GM12874 (cell line): ENCODE measurements at regions not wholly inside any gene's neighbourhood (a gene's known extent, or its start where the extent isn't known, plus 50 kb on each side); places are given as distances from the start of the nearest gene placed in this dataset.

Experiments
- TF ChIP-seq, protein P1 (sequence below): IDR thresholded peaks from 2 replicates; pipeline ENCODE4 v1.5.1; 2011; ENCODE audit warnings: low read depth, mild to moderate bottlenecking, control low read depth, low read length, moderate library complexity; ENCODE audit not compliant: insufficient read depth

DNA sequence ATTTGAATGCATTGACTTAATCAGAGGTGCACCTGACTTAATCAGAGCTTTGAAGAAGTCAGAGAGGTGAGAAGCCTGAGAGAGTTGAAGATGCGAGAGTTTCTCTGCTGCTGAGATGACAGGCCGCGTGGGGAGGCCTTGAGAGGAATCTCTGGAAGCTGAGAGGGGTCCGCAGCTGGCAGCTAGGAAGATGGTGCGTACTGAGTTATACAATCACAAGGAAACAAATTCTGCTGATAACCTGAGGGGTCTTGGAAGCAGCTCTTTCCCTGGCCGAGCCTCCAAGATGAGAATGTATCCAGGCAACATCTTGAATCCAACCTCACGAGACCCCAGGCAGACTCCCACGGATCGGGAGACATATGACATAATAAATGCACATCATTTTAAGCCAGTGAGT lies 91.7 kb downstream of the SPATA31A6 start:
- TF ChIP-seq, protein P1, sequence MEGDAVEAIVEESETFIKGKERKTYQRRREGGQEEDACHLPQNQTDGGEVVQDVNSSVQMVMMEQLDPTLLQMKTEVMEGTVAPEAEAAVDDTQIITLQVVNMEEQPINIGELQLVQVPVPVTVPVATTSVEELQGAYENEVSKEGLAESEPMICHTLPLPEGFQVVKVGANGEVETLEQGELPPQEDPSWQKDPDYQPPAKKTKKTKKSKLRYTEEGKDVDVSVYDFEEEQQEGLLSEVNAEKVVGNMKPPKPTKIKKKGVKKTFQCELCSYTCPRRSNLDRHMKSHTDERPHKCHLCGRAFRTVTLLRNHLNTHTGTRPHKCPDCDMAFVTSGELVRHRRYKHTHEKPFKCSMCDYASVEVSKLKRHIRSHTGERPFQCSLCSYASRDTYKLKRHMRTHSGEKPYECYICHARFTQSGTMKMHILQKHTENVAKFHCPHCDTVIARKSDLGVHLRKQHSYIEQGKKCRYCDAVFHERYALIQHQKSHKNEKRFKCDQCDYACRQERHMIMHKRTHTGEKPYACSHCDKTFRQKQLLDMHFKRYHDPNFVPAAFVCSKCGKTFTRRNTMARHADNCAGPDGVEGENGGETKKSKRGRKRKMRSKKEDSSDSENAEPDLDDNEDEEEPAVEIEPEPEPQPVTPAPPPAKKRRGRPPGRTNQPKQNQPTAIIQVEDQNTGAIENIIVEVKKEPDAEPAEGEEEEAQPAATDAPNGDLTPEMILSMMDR = no peak

DNA sequence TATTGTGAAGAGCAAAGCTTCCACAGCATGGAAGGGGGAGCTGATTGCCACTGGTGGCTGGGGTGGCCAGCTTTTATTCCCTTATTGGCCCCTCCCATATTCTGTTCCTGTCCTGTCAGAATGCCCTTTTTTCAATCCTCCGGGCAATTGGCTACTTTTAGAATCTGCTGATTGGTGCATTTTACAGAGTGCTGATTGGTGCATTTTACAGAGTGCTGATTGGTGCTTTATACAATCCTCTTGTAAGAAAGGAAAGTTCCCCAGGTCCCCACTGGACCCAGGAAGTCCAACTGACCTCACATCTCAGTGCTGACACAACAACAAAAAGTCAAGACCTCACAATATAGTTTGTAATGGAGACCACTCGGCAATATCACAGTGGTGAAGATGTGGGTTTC lies 195.0 kb downstream of the SPATA31A6 start:
- TF ChIP-seq, protein P1 = no peak

DNA sequence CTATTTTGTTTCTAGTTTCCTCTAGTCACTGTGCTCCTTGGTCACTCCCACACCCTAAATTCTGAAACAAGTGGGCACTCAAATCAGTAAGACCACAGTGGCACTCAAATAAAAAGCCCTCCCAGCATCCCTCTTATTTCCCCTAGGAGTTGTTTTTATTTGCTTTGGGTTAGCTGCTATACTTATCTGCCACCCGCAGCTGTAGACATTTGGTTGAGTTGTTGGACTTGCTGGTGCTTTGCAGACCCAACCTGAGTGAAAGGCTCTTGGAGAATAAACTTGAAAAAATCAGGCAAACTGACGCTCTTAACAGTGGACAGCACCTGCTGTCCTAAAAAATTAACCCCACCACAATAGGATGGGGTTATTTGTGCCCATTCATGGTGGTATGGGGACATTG lies 203.0 kb downstream of the SPATA31A6 start:
- TF ChIP-seq, protein P1 = no peak

DNA sequence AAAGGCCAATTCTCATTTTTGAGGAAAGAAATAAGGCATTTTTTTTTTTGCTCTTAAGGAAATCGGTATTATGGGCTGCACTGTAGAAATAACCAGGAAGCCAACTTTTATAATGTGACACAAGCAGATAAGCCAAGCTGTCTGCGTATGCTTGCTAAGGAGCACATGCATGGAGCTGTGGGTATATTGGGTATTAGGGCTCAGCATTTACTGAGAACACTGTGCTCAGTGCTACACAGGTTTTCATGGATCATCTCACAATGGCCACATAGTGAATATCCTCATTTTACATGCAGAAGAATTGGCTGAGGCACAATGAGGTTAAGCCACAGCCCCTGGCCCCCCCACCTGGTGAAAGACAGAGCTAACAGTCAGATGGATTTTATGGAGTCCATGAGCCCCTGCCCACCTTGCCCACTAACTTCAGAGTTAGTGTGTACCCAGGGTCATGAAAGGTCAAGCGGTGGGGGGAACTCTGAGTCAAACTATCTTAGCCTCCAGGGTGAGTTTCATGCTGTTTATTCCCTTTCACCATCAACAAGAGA lies 204.8 kb downstream of the SPATA31A6 start:
- TF ChIP-seq, protein P1 = no peak

DNA sequence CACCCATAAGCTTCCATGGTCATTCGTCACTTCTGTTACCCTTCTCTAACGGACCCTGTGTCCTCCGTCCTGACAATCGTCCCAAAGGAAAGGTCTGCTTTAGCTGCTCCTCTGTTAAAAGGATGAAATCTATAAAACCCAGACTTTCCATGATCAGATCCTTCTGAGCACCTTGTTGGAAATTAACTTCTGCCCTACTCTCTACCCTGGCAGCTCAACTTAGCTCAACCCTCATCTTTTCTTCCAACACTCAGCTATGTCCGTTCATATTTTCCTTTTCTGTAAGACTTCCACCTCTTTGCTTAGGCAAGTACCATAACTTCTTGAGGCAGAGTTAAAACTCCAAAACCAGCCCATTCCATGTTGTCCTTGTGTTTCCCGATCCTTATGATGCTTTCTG lies 205.4 kb downstream of the SPATA31A6 start:
- TF ChIP-seq, protein P1 = no peak

DNA sequence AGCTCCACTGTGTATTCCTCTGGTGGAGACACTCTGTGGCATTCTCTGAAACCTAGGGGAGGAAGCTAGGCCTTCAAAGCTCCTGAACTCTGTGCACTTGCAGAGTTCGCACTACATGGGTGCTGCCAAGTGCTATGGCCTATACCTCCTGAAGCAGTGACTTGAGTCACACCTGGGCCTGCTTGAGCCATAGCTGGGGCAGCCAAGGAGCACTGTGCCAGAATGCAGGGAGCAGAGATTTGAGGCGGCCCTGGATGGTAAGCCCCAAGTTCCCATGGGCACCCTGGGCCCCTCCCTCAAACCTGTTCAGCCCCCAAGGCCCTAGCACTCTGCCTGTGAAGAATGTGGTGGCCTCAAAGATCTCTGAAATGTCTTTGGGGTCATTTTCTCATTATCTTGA lies 212.9 kb downstream of the SPATA31A6 start:
- TF ChIP-seq, protein P1 = no peak

DNA sequence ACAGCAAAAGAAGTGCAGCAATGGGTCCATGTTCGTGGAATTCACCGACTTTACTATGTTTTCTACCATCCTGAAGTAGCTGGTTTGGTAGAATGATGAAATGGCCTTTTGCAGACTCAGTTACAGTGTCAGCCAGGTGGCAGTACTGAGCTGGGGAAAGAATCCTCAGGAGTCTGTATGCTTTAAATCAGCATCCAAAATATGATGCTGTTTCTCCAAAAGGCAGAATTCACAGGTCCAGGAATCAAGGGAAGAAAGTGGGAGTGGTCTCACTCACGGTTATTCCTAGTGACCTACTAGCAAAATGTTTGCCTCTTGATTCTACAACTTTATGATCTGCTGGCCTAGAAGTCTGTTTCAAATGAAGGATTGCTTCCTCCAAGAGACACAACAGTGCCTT lies 287.1 kb downstream of the SPATA31A6 start:
- TF ChIP-seq, protein P1 = peak; percentile 36; the same call in 1 of the 2 replicates

DNA sequence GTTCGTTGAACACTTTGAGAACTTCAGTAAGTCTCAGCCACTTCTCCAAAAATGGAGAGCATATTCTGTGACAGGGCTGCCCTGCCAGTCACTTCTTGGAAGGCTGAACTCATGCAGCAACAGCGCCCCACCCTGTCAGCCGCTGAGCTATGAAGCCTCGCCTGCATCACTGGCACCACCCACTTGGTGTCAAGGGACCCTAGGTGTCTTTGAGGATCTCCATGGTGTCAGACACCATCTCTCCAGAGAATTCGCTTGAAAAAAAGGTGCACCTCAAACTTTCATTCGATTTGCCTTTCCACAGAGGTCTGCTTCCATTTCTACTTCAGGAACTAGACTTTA lies 351.5 kb downstream of the SPATA31A6 start:
- TF ChIP-seq, protein P1 = peak; percentile 20; the same call in 1 of the 2 replicates
